A673 (cell line): ENCODE measurements at regions not wholly inside any gene's neighbourhood (a gene's known extent, or its start where the extent isn't known, plus 50 kb on each side); places are given as distances from the start of the nearest gene placed in this dataset.

Experiments used
- CTCF ChIP-seq: fragments of 300-800, 200-600 bp; sonication (generic); conservative IDR thresholded peaks from 2 replicates; pipeline ENCODE4 v1.5.1; 2017; ENCODE audit warnings: low read depth, mild to moderate bottlenecking, antibody characterized with exemption, low read length, moderate library complexity, mixed read lengths
- EZH2 ChIP-seq: fragments of 200-600 bp; sonication (generic); IDR thresholded peaks from 2 replicates; pipeline ENCODE4 v1.6.1; 2017; ENCODE audit warnings: borderline replicate concordance, low read depth, mild to moderate bottlenecking, mixed read lengths, antibody characterized with exemption, low read length; ENCODE audit not compliant: poor library complexity, severe bottlenecking

GRCh38 chr1:209030454-209031167 lies 552.9 kb upstream of the CAMK1G start:
- no peak for TF ChIP-seq CTCF
- no peak for TF ChIP-seq EZH2
